Adrenal gland (tissue), 9 donors: ENCODE measurements at regions not wholly inside any gene's neighbourhood (a gene's known extent, or its start where the extent isn't known, plus 50 kb on each side); places are given as distances from the start of the nearest gene placed in this dataset.

ENCODE experiments used
- DNase-seq, 7 donors: peaks; one replicate each; pipeline ENCODE4 v3.0.0-alpha.2; 2019 to 2020
- H3K27ac ChIP-seq, 5 donors: fragments of 200-600 bp; sonication (generic) in 4 of 5; 1 replicate in 3 of 5; 2 replicates in 2 of 5; pipeline versions ENCODE4 v1.5.1 to v1.8.0; 2016 to 2020; ENCODE audit warnings: mild to moderate bottlenecking in 1 of 5
- H3K27me3 ChIP-seq: fragments of 200-600 bp; 2 replicates; pipeline ENCODE4 v1.8.0; 2021
- H3K36me3 ChIP-seq, 2 donors: fragments of 200-600 bp; replicated peaks in 1 of 2; 1 replicate in 1 of 2; 2 replicates in 1 of 2; pipeline versions ENCODE4 v1.5.1 to v1.8.0; 2018 to 2022
- H3K4me1 ChIP-seq, 2 donors: fragments of 200-600 bp; replicated peaks in 1 of 2; 1 replicate in 1 of 2; 2 replicates in 1 of 2; pipeline versions ENCODE4 v1.5.1 to v1.8.0; 2018 to 2021
- H3K4me3 ChIP-seq, 4 donors: fragments of 200-600 bp; sonication (generic) in 3 of 4; one replicate each; pipeline ENCODE4 v1.5.1; 2016 to 2018
- H3K9me3 ChIP-seq, 3 donors: fragments of 200-600 bp; sonication (generic) in 1 of 3; replicated peaks in 1 of 3; 1 replicate in 2 of 3; 2 replicates in 1 of 3; pipeline versions ENCODE4 v1.5.1 to v1.8.0; 2016 to 2021
- CTCF ChIP-seq, 6 experiments: fragments of 450-650 bp in 4 of 6; fragments of 200-600 bp in 2 of 6; sonication (generic) in 1 of 6; IDR thresholded peaks; 1 replicate in 5 of 6; 2 replicates in 1 of 6; pipeline versions ENCODE4 v1.5.1 to v1.8.0; 2016 to 2021; ENCODE audit warnings: antibody characterized with exemption in 6 of 6, mild to moderate bottlenecking in 2 of 6, moderate library complexity in 1 of 6
- POLR2A ChIP-seq, 2 donors: fragments of 450-650 bp; IDR thresholded peaks; one replicate each; pipeline ENCODE4 v1.6.1; 2017; ENCODE audit warnings: antibody characterized with exemption in 2 of 2, mild to moderate bottlenecking in 2 of 2, moderate library complexity in 1 of 2
- WGBS, 4 donors: extraction: QIAGEN DNeasy Blood & Tissue Kit in 2 of 4; methylation state at CpG; one replicate each; pipeline versions ENCODE4 v1.1.5 to v1.1.7; 2013 to 2017; 5-methylcytosine and 5-hydroxymethylcytosine counted together
- intact Hi-C, 2 donors: fragments of 100-400 bp; cut with DNase I; formaldehyde crosslinking; loops; one replicate each; pipeline versions ENCODE4 v1.14.1 to v1.15.0; 2022 to 2023
- donor health status: healthy with polysubstance abuse.
- donor health status: Bipolar disorder and iron deficiency.
- donor health status: DM: yes; HTN: yes; CAD: no.
- donor health status: DM: no; HTN: no; CAD: no.
- donor health status: DM: no; HTN: no; CAD: no.

- Histone ChIP-seq H3K4me1 (no peaks in the 10 kb centered on the region), H3K9me3 (peaks cover 0 to 5% (median 0%) of the 10 kb centered on the region in 3 donors), H3K27ac (no peak overlapping the region), H3K27me3 (no peaks in the 10 kb centered on the region), H3K4me3 (no peak overlapping the region), H3K36me3 (no peaks in the 10 kb centered on the region)
- DNase-seq, result no peak
- intact Hi-C loops, result no loop called here
- 83 to 96% (median 93%) methylated on average over 2 of the region's 2 CpGs for WGBS, 4 donors
- TF ChIP-seq POLR2A (IDR thresholded peaks at IDR 0.05), result no peak
These were observed 444.3 kb downstream of the RND3 start for GRCh38 chr2:150043172-150043500.

- Histone ChIP-seq H3K4me1 (no peaks in the 10 kb centered on the region), H3K36me3 (no peaks in the 10 kb centered on the region), H3K4me3 (no peak overlapping the region), H3K27me3 (no peaks in the 10 kb centered on the region), H3K27ac (no peak overlapping the region), H3K9me3 (peaks cover 0 to 5% (median 0%) of the 10 kb centered on the region in 3 donors)
- intact Hi-C loops, result no loop called here
- TF ChIP-seq CTCF (IDR thresholded peaks at IDR 0.05), result no peak
- no peak for TF ChIP-seq POLR2A (IDR thresholded peaks at IDR 0.05)
- no peak for DNase-seq
- 78 to 89% (median 83%) methylated on average over 5 of the region's 5 CpGs for WGBS, 4 donors
These were observed 444.8 kb downstream of the RND3 start for GRCh38 chr2:150042500-150043171.

GRCh38 chr2:150041722-150042425 is 445.6 kb downstream of the RND3 start:
- no peak for TF ChIP-seq CTCF (IDR thresholded peaks at IDR 0.05)
- TF ChIP-seq POLR2A (IDR thresholded peaks at IDR 0.05), result no peak
- no peak for DNase-seq
- H3K4me1 ChIP-seq, result no peaks in the 10 kb centered on the region
- WGBS, 4 donors, result 88 to 91% (median 90%) methylated on average over 8 of the region's 8 CpGs
- no peaks in the 10 kb centered on the region for H3K27me3 ChIP-seq
- H3K4me3 ChIP-seq, result no peak overlapping the region
- no peaks in the 10 kb centered on the region for H3K36me3 ChIP-seq
- intact Hi-C loops, result no loop called here
- H3K9me3 ChIP-seq, result peaks cover 0 to 5% (median 0%) of the 10 kb centered on the region in 3 donors
- no peak overlapping the region for H3K27ac ChIP-seq

GRCh38 chr2:150036622-150037021 is 449.0 kb upstream of the MMADHC start:
- no peak for DNase-seq
- intact Hi-C loops, result loop anchor here in 1 of 2 donors (10.0 kb wide), 1 partner anchor 438 kb away; no protein-coding TSS in a partner anchor
- Histone ChIP-seq H3K4me3 (no peak overlapping the region), H3K36me3 (no peaks in the 10 kb centered on the region), H3K4me1 (no peaks in the 10 kb centered on the region), H3K27me3 (no peaks in the 10 kb centered on the region), H3K9me3 (no peaks in the 10 kb centered on the region), H3K27ac (no peak overlapping the region)
- TF ChIP-seq CTCF (IDR thresholded peaks at IDR 0.05) (no peak), POLR2A (IDR thresholded peaks at IDR 0.05) (no peak)
